ENCODE measurements at regions not wholly inside any gene's neighbourhood (a gene's known extent, or its start where the extent isn't known, plus 50 kb on each side); places are given as distances from the start of the nearest gene placed in this dataset.

DNA sequence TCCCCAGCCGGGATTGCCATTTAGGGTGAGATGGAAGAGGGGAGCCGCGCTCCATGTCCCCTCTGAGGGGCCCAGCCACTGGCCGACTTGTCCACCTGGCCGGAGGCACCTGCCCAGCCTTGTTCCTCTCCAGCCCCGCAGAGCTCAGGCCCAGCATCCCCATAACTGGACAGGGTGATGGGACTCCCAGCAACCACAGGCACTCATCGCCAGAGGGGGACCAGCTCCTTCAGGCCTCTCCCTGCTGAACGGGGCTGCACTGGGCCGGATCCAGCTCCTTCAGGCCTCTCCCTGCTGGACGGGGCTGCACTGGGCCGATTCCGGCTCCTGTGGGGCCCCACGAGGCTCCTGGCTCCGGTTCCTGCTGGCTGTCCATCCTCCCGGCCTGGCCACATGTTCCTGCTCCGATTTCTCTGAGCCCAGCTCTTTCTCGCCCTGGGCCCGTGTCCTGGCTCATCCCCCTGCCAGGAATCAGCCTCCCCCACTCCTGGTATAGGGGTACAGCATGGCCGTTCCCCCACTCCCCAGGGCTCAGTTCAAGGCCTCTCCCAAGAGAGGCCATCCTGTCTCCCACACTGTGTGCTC is 56.1 kb upstream of the ADGRA1 start:
- Histone ChIP-seq H3K4me2 (replicated peaks; ENCODE audit: extremely low read depth, low read length, poor library complexity, severe bottlenecking) (no peak overlapping the region), H3K9ac (ENCODE audit: insufficient read depth, low read length, poor library complexity, severe bottlenecking) (no peak overlapping the region), H3K36me3 (replicated peaks in 1 of 2; ENCODE audit: control insufficient read depth in 1 of 2, insufficient read depth in 2 of 2, low read length in 2 of 2) (no peaks in the 10 kb centered on the region), H2AFZ (ENCODE audit: insufficient read depth, low read depth, low read length, poor library complexity, severe bottlenecking) (no peak overlapping the region), H3K4me3 (replicated peaks in 1 of 3; ENCODE audit: low read depth in 2 of 3, low read length in 3 of 3) (no peak overlapping the region), H3K27ac (ENCODE audit: low read depth in 1 of 2, low read length in 2 of 2) (no peak overlapping the region), H3K79me2 (ENCODE audit: insufficient read depth, low read length) (no peaks in the 10 kb centered on the region), H3K4me1 (ENCODE audit: control insufficient read depth in 1 of 2, insufficient read depth in 2 of 2, low read length in 2 of 2) (peaks cover 4 to 10% of the 10 kb centered on the region in 2 donors), H3K27me3 (ENCODE audit: control insufficient read depth in 2 of 2, insufficient read depth in 2 of 2, low read length in 2 of 2) (peaks cover 0 to 18% of the 10 kb centered on the region in 2 donors), H3K9me3 (replicated peaks in 1 of 2; ENCODE audit: control insufficient read depth in 1 of 2, insufficient read depth in 1 of 2, low read length in 2 of 2) (no peaks in the 10 kb centered on the region), H4K20me1 (ENCODE audit: insufficient read depth, low read length) (no peaks in the 10 kb centered on the region)
- H3K27ac Mint-ChIP-seq = no peak overlapping the region
- H3K4me3 Mint-ChIP-seq = no peak overlapping the region
- no peaks in the 10 kb centered on the region for H3K36me3 Mint-ChIP-seq
- H3K4me1 Mint-ChIP-seq = peaks cover 9% of the 10 kb centered on the region
- intact Hi-C loops (cut with micrococcal nuclease) = no loop called here
- no peak for DNase-seq
- H3K9me3 Mint-ChIP-seq = peaks cover 0 to 7% (median 2%) of the 10 kb centered on the region in 7 donors
- H3K27me3 Mint-ChIP-seq (ENCODE audit: low read depth in 3 of 3) = peaks cover 18 to 41% (median 33%) of the 10 kb centered on the region in 3 donors
- 92% methylated on average over 19 of the region's 19 CpGs for WGBS (ENCODE audit: insufficient coverage)
- TF ChIP-seq, protein P1, sequence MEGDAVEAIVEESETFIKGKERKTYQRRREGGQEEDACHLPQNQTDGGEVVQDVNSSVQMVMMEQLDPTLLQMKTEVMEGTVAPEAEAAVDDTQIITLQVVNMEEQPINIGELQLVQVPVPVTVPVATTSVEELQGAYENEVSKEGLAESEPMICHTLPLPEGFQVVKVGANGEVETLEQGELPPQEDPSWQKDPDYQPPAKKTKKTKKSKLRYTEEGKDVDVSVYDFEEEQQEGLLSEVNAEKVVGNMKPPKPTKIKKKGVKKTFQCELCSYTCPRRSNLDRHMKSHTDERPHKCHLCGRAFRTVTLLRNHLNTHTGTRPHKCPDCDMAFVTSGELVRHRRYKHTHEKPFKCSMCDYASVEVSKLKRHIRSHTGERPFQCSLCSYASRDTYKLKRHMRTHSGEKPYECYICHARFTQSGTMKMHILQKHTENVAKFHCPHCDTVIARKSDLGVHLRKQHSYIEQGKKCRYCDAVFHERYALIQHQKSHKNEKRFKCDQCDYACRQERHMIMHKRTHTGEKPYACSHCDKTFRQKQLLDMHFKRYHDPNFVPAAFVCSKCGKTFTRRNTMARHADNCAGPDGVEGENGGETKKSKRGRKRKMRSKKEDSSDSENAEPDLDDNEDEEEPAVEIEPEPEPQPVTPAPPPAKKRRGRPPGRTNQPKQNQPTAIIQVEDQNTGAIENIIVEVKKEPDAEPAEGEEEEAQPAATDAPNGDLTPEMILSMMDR (IDR thresholded peaks at IDR 0.05) = no peak

- no peak for DNase-seq
- Mint-ChIP-seq H3K27ac (no peak overlapping the region), H3K9me3 (peaks cover 0 to 7% (median 2%) of the 10 kb centered on the region in 7 donors), H3K4me1 (peaks cover 9% of the 10 kb centered on the region), H3K36me3 (no peaks in the 10 kb centered on the region), H3K4me3 (no peak overlapping the region), H3K27me3 (ENCODE audit: low read depth in 3 of 3) (peaks cover 21 to 45% (median 36%) of the 10 kb centered on the region in 3 donors)
- Histone ChIP-seq H3K4me3 (replicated peaks in 1 of 3; ENCODE audit: low read depth in 2 of 3, low read length in 3 of 3) (no peak overlapping the region), H3K9me3 (replicated peaks in 1 of 2; ENCODE audit: control insufficient read depth in 1 of 2, insufficient read depth in 1 of 2, low read length in 2 of 2) (no peaks in the 10 kb centered on the region), H3K79me2 (ENCODE audit: insufficient read depth, low read length) (no peaks in the 10 kb centered on the region), H3K4me1 (ENCODE audit: control insufficient read depth in 1 of 2, insufficient read depth in 2 of 2, low read length in 2 of 2) (peaks cover 4 to 10% of the 10 kb centered on the region in 2 donors), H3K4me2 (replicated peaks; ENCODE audit: extremely low read depth, low read length, poor library complexity, severe bottlenecking) (no peak overlapping the region), H4K20me1 (ENCODE audit: insufficient read depth, low read length) (no peaks in the 10 kb centered on the region), H2AFZ (ENCODE audit: insufficient read depth, low read depth, low read length, poor library complexity, severe bottlenecking) (no peak overlapping the region), H3K36me3 (replicated peaks in 1 of 2; ENCODE audit: control insufficient read depth in 1 of 2, insufficient read depth in 2 of 2, low read length in 2 of 2) (no peaks in the 10 kb centered on the region), H3K27ac (ENCODE audit: low read depth in 1 of 2, low read length in 2 of 2) (no peak overlapping the region), H3K9ac (ENCODE audit: insufficient read depth, low read length, poor library complexity, severe bottlenecking) (no peak overlapping the region), H3K27me3 (ENCODE audit: control insufficient read depth in 2 of 2, insufficient read depth in 2 of 2, low read length in 2 of 2) (peaks cover 0 to 18% of the 10 kb centered on the region in 2 donors)
- TF ChIP-seq, protein P1 (IDR thresholded peaks at IDR 0.05) = no peak
- WGBS (ENCODE audit: insufficient coverage) = 72% methylated on average over 28 of the region's 28 CpGs
- intact Hi-C loops (cut with micrococcal nuclease) = no loop called here
Observed at GRCh38 chr10:133030781-133031180, 56.9 kb upstream of the ADGRA1 start.

All from CD14-positive monocyte (primary cell).